GM20431 (cell line): ENCODE measurements at regions not wholly inside any gene's neighbourhood (a gene's known extent, or its start where the extent isn't known, plus 50 kb on each side); places are given as distances from the start of the nearest gene placed in this dataset.

Experiments
- in situ Hi-C: fragments of 300-500 bp; cut with MseI, MboI; formaldehyde crosslinking; loops from one replicate; pipeline ENCODE4 v1.15.0; 2020; ENCODE audit warnings: low sequenced_read_pairs; ENCODE audit not compliant: unreplicated experiment

DNA sequence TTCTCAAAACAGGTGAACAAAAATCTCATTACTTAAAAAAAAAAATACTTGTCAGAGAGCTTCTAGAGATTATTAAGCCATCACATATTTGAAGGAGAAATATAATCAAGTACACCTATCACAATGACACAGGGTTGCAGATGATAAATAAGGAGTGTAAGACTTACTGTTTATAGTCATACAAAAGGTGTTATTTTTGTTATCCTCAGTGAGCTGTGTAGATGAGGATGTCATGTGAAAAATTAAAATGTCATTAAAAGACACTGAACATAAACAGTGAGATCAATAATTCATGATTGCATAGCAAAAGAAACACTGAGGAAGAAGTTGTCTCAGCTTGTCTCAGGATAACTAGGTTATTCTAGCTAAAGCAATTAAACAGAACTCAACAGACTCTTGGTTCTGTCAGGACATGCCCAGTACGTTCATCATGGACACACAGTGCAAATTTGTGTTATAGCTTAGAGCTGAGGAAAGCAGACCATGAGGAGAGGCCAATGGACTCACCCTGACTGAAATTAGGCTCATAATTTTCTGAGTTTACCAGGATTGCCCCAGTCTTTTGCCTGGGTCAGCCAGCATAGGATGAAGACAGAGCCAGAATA, 1162.6 kb upstream of the C9orf72 start:
- in situ Hi-C loops, result no loop called here

DNA sequence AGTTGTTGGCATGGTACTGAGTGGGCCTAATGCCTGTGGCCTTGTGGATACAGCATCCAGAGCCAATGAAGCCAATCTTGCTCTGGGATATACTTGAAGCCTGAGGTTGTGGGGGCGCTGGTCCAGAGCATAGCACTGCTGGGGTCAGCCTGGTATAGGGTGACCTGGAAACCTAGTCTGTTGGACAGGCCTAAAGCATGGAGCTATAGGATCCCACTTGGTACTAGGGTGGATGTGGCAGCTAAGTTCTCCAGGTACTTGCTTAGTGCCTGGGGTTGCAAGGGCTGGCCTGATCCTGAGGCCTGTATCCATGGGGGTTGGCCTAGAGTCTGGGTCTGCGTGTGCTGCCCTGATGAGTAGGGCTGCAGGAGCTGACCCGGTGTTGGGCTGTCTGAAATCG, 1168.2 kb upstream of the C9orf72 start:
- in situ Hi-C loops, result no loop called here

DNA sequence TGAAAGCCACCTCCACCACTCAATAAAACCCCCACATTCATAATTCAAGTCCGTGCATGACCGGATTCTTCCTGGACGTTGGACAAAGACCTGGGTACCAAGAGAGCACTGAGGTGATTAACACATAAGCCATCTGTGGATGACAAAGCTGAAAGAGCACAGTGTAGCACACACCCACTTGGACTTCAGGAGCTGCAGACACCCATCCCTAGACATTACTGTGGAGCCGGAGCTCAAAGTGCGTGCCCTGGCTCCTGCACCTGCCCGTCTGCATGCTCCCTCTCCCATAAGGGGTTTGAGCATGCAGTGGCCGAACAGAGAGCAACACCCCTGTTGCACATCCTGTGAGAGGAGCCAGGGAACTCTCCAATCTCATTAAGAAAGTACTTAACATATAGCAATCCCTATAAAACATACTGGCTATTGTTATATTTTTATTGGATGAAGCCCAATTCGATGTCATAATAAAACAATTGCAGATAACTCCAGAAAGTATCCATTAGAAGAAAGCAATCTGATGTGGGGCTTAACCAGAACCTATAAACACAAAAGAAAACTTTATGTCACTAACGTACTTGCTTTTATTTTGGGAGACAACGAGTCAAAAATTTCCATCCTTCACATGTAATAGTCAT, 1174.2 kb upstream of the C9orf72 start:
- in situ Hi-C loops, result no loop called here

DNA sequence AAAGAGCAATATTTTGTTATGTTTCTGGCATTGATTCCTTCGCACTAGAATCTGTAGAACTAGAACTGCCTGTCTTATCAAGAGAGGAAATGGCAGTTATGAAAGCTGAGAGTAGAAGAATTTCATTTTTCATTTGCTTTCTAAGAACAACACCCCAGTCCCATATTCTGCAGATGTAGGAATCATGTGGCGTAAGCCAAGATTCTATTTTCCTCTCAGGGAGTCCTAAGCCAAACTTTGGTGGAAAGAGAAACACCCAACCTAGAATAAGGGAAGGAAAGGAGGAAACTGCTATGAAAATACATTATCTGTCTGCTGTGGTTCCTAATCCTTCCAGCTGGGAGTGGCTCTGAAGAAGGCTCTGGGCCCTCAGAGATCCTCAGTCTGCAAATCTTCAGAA, 1176.9 kb upstream of the C9orf72 start:
- in situ Hi-C loops, result loop anchor here (25.0 kb wide), 1 partner anchor 112 kb away; no protein-coding TSS in a partner anchor

DNA sequence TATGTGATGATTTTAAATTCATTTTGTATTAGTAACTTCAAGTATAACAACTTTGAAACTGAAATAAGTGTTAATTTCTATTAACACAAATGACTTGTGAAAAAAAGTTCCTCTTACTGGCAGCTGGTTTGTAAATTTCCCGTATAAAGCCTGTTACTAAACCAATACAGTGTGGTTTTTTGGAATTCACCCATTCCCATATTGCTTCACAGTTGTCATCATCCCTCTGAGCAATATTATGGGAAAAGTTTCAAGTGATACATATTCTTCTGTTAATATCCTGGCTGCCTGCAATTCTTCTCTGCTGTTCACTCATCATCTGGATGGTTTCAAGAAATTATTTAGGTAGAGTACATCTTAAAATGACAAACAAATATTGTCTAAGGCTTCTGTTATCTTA, 1185.1 kb upstream of the C9orf72 start:
- in situ Hi-C loops, result loop anchor here (25.0 kb wide), 1 partner anchor 104 kb away; no protein-coding TSS in a partner anchor

DNA sequence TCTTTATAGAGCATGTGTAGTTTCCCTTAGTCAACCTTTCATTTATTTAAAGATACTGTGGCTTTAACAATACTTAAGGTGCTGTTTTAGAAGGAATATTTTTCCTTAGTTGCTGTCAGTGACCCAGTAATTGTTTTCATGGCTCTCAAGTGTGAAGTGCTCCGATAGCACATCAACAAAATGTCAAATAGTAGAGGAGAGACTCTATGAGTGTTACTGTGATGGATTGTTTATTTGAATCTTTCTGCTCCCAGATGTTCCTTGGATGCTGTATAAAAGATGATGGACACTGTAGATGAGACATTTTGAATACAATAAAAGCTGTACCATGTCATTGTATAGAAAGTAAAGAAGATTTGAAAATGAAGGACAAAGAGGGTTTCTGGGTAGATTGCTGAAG, 1185.7 kb upstream of the C9orf72 start:
- in situ Hi-C loops, result loop anchor here (25.0 kb wide), 1 partner anchor 103 kb away; no protein-coding TSS in a partner anchor

DNA sequence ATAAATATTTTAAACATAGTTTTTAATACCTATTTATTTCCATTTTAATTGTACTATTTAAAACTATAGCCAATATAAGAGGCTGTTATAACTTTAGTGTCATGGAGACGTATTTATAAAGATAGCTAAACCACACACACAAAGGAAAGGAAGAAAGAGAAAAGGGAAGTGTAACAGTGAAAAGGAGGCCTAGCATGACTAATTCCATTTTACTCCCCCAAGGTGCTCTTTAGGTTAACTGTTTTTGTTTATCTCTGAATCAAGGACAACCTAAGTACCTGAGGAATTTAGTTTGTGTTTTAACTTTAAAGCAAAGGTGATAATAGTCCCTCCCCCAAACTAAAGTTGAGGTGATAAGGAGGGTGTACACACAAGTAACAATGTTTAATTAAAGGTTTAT, 1188.9 kb upstream of the C9orf72 start:
- in situ Hi-C loops, result loop anchor here (25.0 kb wide), 1 partner anchor 100 kb away; no protein-coding TSS in a partner anchor

DNA sequence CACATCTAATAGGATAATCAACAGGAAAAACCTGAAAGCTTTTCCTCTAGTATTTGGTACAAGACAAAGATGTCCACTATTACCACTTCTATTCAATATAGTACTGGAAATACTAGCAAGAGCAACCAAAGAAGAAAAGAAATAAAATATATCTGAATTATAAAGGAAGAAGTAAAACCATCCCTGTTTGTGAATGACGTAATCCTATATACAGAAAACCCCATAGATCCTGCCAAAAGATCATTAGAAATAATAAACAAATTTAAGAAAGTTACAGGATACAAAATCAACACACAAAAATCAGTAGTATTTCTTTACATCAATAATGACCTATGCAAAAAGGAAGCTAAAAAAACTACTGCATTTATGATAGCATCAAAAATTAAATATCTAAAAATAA, 1191.3 kb upstream of the C9orf72 start:
- in situ Hi-C loops, result loop anchor here (25.0 kb wide), 1 partner anchor 98 kb away; no protein-coding TSS in a partner anchor

DNA sequence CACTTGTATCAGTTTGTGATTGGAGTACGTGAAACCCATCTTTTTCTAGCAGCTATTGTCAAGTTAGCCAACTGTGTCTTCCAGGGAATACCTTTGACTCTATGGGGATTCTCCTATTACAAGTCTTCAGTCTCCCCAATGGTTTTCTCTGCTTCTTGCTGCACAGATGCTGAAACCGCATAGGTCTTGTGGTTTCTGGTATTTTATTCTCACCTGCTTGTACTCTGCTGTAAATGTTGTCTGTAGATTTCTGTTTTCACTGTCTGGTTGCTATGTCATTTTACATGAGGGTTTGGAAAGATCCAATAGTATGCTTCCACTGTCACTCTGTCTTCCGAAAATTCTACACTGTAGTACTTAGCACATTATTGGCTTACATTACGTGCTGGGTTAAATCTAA, 1196.9 kb upstream of the C9orf72 start:
- in situ Hi-C loops, result loop anchor here (25.0 kb wide), 1 partner anchor 92 kb away; no protein-coding TSS in a partner anchor

DNA sequence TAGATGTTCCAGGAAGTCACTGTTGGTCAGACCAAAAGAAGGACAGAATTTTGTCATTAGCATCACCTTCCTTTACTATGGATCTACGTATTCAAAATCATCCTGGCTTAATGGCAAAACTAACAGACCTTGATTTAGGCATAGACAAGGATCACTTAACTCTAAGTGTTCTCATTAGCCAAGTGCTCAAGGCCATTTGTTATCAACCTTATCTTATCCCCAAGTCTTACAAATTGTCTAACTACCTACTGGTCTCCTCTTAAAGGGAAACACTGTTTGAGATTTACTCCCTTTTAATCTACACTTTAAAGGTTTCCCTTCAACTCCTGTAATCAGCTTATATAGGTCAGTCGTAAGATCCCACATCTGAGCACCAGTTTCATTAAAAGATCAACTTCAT, 1197.5 kb upstream of the C9orf72 start:
- in situ Hi-C loops, result loop anchor here (25.0 kb wide), 1 partner anchor 91 kb away; no protein-coding TSS in a partner anchor

DNA sequence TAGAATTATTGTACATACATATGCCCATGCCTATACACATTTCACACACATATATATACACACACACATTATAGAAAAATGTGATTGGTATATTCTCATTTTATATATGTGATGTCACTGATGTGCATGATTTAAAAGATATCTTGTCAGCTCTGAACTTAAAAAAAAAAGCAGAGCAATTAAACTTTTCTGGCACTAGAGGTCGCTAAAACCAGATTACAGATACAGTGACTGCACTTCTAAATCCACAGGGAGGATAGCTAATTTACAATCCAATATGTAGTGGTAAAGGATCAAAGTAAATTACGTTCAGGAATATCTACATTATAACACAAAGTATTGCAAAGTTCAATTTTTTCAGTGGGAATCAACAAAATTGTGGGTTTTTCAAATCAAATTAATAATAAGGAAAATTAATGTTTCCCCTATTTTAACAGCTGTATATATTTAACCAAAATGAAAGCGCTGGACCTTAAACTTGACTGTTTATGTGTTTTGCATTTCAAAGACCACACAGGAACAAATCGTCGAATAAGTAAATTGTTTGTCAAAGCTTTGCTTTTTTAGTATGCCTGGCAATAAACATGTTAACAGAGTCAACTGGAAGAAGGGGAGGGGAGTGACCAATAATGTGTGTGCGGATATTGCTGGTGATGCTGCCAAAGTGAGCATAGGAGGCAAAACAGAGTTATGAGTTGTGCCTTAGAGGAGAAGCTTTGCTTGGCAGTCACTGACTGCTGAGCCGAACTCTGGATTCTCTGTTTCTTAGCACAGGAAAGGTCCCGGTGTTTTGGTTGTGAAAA, 1201.4 kb upstream of the C9orf72 start:
- in situ Hi-C loops, result loop anchor here (25.0 kb wide), 1 partner anchor 88 kb away; no protein-coding TSS in a partner anchor

DNA sequence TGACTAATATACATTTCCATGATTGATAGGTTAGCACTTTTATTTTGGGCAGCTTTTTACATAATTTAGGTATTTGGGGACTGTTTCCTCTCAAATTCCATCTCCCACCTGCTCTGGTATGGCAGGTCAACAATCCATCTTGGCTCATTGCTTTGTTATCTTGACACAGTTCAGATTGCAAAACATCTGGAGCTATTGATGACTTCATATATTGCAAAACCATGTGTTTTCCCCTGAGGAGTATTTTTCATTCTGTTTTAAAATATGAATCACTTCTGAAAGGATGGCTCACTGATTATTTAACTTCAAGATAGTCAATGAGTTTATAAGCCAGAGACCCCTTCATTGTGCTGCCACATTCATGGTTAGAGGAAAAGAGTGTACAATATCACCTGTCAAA, 1206.0 kb upstream of the C9orf72 start:
- in situ Hi-C loops, result no loop called here

DNA sequence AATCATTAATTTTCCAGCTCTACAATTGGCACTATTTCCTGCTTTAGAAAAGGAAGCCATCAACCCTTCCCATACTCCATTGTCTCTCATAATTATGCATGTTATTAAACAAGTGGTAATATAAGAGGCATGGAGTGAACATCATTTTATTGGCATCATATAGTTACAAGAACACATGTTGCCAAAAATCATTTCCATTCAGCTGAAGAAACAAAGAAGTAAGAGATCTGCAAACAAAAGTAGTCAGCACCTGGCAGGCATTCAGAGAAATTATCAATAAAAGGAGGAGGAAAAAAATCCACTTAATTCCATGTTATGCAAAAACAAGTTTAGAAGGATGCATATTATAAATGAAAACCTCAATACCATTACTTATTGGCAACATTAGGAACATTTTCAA, 1208.2 kb upstream of the C9orf72 start:
- in situ Hi-C loops, result no loop called here

DNA sequence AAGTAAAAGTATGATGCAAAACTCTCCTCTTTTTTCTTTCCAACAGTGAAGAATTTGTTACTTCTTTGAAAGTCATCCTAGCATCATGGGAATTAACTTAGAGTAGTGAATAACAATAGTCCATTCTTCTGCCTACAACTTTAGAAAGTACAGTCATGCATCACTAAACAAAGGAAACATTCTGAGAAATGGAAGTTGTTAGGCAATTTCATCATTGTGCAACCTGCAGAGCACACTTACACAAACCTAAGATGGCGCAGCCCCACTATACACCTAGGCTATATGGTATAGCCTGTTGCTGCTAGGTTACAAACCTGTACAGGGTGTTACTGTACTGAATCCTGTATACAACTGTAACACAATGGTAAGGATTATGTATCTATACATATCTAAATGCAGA, 1209.3 kb upstream of the C9orf72 start:
- in situ Hi-C loops, result no loop called here

DNA sequence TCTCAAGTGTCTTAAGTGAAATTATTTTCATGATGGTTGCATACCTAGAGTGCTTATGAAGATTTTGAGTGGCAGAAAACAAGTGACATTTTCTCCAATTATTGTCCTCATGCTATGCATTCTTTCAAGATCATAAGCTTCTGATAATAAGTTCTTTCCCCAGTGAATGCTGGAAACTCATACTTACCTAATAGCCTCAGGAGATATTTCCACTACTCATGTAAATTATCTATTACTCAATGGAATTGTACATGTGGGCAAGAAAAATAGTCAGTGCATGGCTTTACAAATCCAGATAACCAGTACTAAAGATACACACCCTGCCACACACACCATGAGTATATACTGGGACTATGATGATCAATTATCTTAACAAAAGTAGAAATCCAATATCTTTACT, 1219.4 kb upstream of the C9orf72 start:
- in situ Hi-C loops, result no loop called here

DNA sequence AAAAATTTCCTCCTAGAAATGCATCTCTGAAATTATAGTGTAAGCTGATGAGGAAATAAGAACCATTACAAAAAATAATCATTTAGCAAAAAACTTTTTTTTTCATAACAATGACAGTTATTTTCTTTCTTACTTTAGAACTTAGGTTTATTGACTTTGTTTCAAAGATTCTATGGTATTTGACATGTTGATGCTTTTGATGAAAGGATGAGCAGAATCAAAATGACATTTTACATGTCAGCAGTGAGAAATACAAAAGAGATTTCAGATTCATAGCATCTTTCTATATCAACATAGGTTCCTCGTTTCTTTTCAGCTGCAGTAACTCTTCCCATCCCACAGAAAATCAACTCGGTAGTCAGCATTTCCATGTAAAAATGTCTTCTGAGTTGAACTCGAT, 1226.6 kb upstream of the C9orf72 start:
- in situ Hi-C loops, result no loop called here

DNA sequence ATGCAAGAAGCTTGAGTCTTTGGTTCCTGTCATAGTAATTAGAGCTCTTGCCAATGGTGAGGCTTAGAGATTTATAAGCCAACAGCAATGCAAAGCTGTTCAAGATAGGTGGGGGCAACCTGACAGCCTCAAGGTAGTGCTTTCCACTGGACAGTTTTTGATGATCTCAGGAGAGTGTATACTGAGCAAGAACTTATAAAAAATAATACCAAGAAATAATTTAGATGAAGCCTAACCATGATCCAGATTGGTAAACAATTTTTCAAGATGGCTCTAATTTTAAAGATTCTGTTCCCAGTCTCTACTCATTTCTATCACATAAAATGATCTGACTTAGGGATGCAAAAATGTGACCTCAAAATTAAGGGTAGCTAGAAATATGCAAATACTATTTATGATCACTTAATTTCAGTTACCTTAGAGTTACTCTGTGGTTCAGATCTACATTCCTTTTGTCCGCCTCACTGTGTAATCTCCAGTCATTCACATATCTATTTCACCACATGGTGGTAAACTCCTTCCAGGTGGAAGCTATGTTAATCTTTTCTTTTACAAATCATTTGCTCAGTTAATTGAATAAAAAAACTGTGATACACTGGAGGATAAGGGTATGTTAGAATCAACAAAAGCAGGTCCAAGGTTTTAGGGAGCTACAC, 1228.0 kb upstream of the C9orf72 start:
- in situ Hi-C loops, result no loop called here

DNA sequence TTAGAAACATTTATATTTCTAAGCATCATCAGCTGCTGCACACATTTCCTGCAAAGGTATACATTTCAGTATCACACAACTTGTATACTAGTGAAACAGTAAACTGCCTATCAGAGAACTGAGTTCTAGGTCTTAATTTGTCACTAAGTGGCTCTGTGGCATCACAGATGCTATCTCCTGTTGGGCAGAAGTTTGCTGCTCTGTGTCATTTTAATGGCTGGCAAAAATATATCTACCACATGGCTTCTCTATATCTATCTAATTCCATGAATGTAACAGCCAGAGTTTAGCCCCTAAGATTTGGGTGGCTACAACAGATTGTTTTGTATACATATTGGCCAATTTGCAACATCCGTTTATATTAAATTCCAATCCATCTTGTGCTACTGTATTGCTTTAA, 1231.9 kb upstream of the C9orf72 start:
- in situ Hi-C loops, result no loop called here

DNA sequence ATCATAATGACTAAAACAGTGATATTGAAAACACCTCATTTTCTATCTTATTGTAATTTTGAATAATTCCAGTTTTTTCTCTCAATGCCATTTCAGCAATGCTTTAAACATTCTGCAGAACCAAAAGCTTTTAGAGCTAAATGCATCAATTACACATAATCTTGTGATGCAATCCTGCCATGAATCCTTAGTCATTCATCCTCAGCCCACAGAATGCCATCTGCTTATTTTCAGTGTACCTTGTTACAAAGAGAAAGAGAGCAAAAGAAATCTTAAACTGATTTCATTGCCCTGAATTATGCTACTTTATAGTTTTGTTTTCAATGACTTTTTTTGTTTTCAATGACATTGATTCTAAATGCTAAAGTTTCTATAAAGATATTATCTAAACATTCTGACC, 1234.8 kb upstream of the C9orf72 start:
- in situ Hi-C loops, result no loop called here

DNA sequence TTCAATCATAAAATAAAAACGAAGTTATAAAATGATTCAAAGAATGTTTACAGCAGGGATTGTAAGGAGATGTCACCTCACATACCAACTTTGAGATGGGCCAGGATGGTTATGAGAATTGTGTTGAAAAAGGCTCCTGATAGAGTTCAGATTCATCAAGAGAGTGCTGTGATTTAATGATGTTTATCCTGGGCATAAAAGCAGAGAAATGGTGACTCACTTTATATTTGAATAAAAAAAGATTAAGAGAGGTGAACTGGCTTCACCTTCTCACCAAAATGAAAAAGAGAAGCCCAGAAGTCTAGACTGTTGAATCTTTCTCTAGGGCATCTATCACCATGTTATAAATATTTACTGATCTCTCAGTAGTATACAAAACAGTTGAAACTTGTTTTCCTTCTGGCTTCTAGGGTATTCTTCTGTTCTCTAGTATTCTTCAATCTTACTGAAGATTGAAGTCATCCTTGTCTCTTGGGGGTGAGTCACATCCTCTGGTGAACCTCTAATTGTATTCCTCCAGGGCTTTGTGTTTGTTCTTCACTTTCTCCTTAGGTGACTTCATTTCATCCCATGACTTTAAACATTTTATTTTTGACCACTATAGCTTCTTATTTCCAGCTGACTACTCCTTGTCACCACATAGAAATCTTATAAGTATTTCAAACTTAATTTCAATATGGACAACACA, 1237.3 kb upstream of the C9orf72 start:
- in situ Hi-C loops, result no loop called here
